HS-5 (cell line): ENCODE measurements at regions not wholly inside any gene's neighbourhood (a gene's known extent, or its start where the extent isn't known, plus 50 kb on each side); places are given as distances from the start of the nearest gene placed in this dataset.
A peak's percentile ranks its signal among the peaks of the same experiment; 100 is the strongest.

ENCODE experiments used
- DNase-seq: peaks from one replicate; pipeline ENCODE4 v3.0.0-alpha.2; 2012; ENCODE audit warnings: low read depth

DNA sequence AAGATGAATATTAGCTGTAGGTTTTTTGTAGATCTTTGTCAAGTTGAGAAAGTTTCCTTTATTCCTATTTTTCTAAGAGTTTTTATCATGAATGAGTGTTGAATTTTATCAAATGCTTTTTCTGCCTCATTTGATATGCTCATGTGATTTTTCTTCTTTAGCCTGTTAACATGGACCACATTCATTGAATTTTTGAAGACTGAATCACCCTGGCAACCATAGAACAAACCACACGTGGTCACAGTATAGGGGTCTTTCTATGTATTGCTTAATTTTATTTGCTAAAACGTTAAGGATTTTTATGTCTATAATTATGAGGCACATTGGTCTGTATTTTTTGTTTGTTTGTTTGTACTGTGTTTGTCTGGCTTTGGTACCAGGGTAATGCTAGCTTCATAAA, 201.7 kb upstream of the CWC22 start:
- peak; percentile 64 for DNase-seq

DNA sequence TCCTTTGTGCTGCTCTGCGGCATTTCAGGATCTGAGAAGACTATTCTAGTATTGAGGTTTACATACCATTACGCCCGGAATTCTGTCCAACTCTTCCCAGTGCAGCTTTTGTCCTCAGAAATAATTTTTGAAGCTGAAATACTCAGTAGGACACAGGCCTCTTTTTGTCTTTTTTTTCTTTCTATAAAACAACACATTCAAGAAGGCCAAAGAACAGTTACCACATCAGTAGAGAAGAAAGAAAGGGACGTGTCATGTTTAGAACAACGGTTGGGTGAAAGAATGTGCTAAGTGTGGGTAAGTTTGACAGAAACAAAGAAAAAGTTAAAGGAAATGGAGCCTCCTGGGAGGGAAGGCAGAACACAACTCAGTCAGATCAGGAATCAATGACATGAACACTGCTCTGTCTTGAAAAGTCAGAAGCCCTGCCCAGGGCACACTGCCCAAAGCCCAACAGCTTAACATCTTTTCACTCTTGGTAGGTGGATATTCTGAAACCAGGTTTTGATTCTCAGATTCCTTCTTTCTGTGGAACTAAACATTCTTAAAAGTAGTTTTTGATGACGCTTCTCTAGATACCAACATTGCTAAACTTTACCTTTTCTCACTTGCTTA, 198.6 kb upstream of the CWC22 start:
- DNase-seq = no peak

DNA sequence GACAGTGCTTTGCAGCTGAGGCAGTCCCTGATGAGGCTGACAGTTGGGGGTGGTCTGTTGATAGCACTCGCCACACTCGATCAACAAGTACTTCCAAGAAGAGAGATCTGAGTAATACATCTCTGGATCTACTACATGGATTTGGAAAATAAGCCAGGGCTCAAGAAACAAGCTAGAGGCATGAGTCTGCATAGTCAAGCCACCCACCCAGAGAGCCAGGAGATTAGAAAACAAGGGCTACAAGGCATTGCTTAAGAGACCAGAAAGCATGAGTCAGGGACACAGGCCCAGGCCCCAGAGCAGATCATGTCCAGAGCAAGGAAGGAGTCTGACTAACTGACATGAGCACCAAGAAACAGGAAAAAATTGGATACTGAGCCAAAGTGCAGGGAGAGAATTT, 196.9 kb upstream of the CWC22 start:
- peak; percentile 45 for DNase-seq

DNA sequence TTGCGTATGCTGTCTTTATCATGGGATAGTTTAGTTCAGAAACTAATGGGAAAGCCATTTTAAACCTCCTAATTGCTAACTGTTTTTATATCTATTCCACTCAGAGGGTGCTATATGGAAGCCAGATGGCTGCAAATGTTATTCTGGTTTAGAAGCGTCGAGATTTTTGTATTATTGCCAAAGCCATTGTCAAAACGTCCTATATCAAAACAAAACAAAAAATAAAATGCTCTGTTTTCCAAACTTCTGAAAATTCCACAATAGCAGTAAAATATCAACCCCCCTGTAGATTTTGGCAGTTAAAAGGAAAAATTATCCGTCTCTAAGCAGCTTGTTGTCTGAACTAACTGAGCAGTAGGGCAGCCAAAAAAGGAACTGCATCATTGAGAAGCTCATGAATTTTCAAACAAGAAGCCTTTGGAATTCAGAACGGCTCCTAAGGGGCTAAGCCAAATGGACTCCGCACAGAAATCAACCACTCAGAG, 195.4 kb upstream of the CWC22 start:
- DNase-seq = no peak

DNA sequence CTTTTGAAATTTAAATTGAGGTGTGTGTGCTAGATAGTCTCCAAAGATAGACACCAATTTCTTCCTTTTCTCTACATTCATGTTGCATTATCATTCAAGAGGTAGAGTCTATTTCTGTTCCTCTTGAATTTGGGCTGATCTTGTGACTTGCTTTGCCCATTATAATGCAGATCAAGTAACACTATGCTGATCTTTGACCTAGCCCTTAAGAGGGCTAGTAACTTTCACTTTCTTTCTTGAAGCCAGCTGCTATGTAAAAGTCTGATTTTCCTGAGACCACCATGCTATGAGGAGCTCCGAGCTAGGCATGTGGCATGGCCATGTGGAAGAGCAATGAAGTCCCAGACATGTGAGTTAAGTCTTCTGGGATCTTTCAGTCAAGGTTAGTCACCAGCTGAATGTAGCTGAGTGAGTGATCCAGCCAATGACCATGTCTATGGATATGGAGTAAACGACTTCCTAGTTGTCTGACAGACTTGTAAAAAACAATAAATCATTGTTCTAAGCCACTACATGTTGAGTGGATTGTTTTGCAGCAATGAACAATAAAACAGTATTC, 189.4 kb upstream of the CWC22 start:
- DNase-seq = no peak

DNA sequence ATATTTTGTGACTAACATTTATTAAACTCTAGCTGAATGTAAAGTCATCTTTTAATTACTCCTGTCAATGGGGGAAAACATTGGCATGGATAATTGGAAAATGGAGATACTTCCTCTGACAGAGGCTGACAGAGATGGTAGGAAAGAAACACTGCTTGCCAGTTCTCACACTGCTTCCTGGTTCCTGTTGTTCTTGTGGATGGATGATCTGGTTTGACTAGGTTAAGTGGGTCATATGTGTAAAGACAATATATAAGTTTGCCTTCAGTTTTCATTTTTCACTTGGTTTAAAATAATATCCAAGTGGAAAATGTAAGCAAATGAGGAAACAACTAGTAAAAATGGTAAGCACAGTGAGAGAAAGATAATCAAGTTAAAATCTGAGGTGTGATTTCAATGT, 188.8 kb upstream of the CWC22 start:
- DNase-seq = no peak

DNA sequence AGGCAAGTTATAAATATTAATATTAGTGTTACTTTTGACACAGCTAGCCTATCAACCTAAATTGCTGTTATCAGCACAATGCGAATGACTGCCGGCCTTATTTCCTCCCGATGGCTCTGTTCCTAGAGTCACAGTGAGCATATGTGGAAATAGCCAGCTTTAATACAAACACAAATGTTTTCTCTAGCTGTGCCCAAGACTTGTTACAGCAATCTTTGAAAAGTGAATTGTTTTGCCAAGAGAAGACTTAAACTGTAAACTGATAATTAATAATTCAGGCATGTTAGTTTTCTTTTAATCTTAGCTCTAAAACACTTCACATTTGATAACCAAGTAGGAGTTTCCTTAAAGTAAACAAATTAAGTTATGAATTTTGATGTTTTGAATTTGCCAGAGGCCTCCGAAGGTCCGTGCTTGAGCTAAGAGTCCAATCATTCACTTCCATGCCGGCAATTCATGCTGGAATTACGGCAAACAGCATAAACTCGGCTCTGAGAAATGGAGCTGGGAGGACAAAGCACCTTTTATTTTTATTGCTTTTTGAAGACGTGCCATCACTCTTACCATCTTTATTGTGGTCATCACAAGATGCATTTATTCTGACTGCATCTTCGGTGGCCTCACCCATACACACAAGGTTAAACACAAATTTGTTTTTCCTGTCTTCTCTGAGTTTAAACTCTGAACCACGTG, 184.5 kb upstream of the CWC22 start:
- DNase-seq = no peak

DNA sequence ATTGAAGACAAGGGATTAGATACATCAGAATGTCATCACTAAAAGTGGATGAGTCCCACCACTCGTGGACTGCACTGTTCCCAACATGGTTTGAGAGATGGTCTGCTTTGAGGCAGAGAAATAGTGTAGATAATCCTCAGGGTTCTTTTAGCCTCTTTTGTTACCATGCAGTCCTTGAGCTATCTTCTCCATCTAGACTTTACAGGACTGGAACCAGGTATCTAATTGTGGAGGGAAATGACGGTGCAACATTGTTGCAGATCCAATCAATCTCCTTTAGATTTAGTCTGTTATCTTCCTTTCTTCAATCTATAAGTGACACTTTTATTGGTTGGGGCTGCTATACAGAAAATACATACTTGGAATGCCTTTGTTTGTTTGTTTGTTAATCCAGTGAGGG, 183.8 kb upstream of the CWC22 start:
- no peak for DNase-seq

DNA sequence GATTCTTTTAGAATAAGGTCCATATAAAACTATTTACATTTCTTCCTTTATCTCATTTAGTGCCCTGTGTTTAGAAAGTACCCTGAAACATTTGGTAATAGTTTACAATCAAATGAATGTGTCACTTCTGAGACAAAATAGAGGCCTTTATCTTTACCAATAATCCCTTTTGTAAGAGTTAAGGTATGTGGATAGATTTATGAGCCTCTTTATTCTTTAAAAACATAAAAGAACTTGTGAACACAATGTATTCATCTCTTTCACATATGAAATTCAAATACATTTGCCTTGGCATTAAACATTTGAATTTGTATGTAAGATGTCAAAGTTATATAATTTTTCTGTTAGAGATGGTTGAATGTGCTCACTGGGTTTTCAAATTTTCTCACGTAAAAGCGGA, 180.5 kb upstream of the CWC22 start:
- DNase-seq = no peak

DNA sequence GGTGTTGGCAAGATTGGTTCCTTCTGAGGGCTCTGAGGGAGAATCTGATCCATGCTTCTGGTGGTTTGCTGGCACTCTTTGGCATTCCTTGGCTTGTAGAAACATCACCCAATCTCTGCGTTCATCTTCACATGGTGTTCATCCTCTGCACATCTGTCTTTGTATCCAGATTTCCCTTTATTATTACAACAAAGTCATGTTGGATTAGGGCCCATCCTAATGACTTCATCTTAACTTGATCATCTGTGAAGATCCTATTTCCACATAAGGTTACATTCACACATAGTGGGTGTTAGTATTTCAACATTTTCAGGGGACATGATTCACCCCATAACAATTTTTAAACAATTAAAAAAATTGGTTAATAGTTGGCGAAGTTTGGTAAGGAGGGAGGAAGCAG, 177.4 kb upstream of the CWC22 start:
- peak; percentile 56 for DNase-seq

DNA sequence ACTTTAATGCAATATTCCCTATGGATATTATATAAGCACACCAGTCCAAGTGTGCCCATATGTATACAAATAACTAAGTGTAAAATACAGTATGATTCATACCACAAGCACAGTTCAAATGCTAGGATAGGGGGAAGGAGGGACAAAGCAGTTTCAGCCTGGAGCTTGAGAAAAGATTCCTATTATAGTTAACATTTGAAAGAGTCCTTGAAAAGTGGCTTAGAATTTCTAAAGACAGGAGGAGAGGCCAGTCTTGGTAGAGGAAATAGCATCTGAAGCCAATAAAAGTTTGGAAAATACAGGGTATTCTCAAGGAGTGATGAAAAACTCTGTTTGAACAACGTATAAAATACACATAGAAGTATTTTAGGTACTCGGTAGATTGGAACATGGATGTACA, 173.4 kb upstream of the CWC22 start:
- no peak for DNase-seq

DNA sequence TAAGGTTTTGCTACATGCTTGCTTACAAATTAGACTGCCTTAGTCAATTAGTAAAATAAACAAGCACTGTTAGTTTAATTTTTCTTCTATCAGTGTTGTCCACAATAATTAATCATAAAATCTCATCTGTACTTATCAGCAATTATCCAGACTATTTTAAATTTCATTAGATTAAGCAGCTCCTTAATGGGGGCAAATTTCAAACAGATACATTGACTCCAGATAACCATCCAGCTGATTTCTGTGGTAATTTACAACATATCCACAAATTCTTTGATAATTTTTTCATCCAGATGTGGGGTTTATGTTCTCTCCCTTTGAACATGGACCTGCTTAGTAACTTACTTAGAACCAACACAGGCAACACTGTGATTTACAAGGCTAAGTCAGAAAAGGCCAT, 170.4 kb upstream of the CWC22 start:
- no peak for DNase-seq

DNA sequence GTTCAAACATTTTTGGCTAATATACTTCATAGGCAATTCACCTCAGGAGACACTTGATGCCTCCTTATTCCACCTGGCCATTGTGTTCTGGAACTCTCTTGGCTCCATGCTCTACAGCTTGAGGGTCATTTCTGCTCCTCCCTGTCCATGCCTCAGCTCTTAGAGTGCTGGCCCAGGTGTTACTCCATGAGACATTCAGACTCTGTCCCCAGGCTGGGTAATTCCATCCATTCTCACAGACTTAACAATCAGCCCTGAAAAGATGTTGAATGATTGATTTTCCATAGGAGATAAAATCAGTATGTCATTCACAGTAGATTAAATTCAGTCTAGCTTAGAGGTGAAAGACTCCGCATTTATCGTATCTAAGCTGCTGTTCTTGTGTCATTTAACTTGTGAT, 168.6 kb upstream of the CWC22 start:
- no peak for DNase-seq

DNA sequence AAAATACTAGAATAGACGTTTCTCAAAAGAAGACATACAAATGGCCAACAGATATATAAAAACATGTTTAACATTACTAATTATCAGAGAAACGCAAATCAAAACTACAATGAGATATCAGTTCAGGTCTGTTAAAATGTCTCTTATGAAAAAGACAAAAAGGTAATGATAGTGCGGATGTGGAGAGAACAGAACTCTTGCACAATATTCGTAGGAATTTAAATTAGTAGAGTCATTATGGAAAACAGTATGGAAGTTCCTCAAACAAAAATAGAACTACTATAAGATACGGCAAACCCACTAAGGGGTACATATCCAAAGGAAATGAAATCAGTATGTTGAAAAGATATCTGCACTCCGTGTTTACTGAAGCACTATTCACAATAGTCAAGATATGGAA, 167.5 kb upstream of the CWC22 start:
- no peak for DNase-seq

DNA sequence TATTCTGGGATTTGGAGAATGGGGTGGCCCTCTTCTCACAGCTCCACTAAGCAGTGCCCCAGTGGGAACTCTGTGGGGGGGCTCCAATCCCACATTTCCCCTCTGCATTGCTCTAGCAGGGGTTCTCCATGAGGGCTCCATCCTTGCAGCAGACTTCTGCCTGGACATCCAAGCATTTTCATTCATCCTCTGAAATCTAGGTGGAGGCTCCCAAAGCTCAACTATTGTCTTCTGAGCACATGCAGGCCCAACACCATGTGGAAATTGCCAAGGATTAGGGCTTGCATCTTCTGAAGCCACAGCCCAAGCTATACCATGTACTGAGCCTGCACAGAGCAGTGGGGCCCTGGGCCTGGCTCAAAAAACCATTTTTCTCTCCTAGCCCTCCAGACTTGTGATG, 162.4 kb upstream of the CWC22 start:
- DNase-seq = no peak

DNA sequence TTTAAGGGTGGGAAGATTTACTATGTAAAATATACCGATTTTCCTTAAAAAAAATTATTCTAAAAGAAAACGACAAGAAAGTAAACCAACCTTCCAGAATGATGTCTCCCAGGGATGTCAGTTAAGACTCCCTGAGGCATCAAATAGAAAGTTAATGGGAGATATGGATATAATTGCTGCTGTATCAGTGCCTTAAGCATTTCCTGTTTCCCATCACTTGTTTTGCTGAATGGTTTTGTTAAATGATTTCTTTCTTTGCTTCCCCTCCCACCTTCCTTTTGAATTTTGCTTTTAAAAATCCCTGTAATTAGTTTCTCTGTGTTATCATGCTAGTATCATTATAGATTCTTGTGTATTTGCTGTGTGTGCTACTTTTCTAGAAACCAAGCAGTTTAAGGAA, 154.3 kb upstream of the CWC22 start:
- no peak for DNase-seq

DNA sequence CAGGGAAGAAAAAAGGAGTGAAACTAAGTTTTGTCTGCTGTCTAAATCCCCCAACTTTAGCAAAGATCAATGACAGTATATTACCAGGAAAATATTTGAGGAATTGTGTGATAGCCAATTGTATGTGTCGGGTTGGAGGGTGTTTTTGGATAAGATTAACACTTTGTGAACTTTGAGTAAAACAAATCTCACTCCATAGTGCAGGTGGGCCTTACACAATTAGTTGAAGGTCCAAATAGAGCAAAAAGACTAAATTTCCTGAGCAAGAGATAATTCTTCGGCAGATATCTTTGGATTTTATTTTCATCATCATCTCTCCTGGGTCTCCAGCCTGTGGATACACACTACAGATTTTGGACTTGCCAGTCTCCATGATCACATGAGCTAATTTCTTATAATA, 152.8 kb upstream of the CWC22 start:
- no peak for DNase-seq

DNA sequence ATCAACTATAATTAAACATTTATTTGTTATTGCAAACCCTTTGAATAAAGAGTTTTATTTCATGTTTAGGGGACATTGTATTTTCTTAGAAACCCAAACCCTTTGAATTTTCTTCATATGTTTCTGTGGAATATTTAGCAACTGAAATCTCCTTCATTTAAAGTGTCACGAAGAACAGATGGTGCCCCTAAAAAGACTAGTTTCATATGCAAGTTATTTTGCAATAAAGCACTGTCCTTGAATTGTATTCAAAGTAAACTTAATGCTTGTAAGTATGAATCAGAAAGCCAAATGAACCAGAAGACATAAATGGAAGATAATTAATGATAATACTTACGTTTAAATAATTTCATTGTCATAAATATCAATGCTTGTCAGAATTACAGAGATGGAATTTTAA, 151.9 kb upstream of the CWC22 start:
- DNase-seq = no peak

DNA sequence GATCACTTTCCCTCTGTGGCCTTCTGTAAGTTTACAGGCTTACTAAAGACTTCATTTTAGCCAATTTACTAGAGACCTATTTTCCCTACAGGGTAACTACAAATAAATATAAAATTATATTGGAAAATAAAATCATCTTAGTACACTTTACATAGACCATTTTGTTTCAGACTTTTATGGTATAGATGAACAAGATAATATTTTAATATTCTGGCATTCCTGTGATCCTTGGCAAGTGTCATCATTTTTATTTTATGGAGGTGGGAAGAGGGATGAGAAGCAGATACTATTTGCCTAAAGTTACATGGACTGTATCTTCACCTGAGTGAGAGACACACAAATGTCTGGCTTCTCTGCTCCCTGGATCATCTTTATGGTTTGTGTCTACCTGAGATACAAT, 149.6 kb upstream of the CWC22 start:
- no peak for DNase-seq

DNA sequence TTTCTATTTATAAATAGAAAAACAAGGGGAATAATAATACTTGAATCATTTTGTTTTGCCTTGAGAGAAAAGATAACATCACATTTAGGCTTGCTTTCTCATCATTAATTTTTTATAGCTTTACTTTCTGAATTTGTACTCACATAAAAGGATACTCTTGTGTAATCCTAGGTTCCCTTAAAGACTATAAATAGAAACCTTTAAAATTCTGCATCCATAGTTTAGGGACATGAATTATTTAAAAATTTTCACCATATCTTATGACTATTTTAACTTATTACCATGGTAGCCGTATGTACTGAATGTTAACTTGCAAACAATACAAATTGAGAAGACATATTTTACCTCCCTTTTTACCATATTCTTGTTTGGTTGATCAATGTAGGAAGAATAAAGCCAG, 143.5 kb upstream of the CWC22 start:
- no peak for DNase-seq

DNA sequence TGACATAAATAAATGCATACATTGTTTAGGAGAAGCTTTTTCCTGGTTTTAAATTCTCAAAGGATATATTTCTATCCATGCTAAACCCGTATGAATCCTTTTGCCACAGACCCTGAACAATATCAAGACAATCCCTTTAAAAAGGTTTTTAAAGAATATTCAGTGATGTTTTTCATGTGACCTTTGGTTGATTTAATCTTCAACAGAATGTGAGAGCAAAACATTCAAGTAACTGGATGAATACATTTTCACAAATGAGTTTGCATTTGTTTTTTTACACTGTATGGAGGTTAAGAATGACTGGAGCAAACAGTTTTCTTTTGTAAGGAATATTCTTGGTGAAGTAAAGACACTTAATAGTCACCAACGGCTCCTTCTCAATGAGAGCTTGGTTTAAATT, 139.4 kb upstream of the CWC22 start:
- DNase-seq = no peak

DNA sequence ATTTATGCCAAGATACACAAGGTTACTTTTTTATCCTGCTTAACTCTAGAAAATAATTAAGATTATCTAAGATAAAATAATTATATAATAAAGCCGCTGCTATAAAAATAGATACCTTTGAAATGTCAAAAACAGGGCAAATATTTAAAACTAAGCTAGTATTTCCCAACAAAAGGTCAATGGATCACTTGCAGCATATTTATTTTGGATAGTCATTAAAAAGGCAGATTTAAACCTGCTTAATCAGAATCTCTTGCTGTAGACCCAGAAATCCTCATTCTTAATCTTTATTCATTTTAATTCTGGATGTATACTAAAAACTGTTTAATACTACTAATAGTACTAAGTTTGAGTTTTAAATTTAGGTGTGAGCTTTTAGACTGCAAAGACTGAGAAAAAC, 139.0 kb upstream of the CWC22 start:
- DNase-seq = no peak

DNA sequence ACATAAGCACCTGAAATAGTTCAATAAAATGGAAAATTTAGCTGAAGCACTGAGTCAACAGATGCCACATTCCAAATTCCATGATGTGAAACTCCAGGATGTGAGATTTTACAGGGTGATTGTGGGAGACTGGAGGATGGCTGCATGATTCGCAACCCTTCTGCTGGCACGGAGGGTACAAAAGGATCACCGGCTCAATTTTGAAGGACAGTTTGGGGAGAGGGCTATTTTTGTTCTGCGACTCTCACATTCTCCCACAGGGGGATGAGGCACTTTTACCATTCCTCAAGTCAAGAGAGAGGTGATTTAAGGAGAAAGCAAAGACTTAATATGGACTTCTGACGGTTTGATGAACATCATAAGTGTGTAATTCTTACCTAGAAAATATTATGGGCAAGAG, 138.1 kb upstream of the CWC22 start:
- no peak for DNase-seq

DNA sequence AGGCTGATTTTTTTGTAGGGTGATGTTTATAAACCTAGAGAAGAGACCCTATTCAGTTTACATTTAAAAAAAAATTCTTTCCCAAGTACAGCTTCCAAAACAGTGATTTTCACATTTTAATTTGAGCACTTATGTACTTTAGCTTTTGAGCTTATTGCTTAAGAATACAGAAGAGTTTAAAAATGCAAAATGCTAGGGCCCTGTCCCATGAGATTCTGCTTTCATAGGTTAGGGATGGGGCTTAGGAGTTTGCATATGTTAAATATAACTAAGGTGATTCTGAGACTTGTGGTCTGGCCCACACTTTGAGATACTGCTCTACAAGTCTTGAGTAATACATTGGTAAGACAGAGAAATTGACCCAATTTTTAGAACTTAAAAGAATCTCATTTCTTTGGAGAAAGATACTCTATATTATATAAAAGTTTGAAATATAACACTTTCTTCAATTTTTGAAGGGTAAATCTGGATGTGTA, 137.3 kb upstream of the CWC22 start:
- no peak for DNase-seq
